HK-2 (cell line): ENCODE measurements at regions not wholly inside any gene's neighbourhood (a gene's known extent, or its start where the extent isn't known, plus 50 kb on each side); places are given as distances from the start of the nearest gene placed in this dataset.

Experiments used
- DNase-seq: peaks from one replicate; pipeline ENCODE4 v3.0.0-alpha.2; 2018; ENCODE audit not compliant: unreplicated experiment

- no peak for DNase-seq
Observed at GRCh38 chr19:31119951-31120690, 229.1 kb downstream of the TSHZ3 start.

DNA sequence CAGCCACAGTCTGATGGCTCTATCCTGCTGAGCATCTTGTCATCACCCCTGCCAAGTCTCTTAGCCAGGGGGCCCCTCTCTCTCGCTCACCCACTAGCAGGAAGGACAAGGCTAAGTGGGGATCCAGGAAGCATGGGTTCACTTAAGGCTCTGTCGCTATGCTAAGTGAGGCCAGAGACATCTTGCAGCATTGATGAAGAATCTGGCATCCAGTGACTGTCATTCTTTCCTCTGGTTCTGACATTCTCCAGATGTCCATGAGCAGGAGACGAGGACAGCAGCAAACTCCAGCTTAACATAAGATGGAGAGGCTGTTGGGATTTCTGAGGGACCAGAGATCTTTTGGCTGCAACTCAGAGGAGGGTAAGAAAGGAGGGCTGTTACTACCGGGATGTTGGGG lies 230.2 kb downstream of the TSHZ3 start:
- DNase-seq = no peak

DNA sequence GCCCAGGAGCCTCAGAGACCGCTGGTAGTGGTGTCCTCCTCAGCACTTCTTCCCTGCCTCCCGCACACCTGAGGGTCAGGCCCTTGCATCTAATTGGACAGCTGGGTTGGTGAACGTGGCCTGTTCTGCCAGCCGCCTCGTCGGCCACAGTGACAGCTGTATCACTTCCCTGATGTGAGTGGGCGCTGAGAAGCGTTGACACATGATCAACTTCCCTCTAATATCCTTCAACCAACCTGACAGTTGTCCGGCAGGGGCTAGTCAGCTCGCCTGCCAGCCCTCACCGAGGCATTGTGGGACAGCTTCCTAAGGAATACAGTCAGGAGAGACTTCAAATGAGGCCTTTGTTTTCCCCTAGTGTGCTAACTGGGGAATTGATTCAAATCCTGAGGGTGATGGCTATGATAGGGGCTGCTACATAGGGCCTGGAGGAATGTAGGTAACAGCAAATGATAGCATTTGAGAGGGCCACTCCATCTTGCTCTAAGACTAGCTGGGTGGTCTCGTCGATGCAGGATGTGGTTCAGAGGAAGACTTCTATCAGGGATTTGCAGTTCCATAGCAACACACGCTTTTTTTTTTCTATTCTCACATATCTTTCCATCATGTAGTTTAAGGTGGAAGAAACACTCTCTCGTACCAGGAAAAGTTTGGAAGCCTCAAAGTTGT lies 230.8 kb downstream of the TSHZ3 start:
- no peak for DNase-seq

DNA sequence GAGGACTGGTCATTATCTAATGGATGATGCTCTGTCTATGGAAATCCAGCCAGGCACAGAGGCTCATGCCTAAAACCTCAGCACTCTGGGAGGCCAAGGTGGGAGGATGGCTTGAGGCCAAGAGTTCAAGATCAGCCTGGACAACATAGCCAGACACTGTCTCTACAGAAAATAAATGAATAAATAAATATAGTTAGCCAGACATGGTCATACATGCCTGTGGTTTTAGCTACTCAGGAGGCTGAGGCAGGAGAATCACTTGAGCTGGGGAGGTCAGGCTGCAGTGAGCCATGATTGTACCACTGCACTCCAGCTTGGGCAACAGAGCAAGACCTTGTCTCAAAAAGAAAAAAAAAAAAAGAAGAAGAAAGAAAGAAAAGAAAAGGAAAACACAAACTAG lies 234.7 kb downstream of the TSHZ3 start:
- DNase-seq = no peak

- no peak for DNase-seq
Observed at GRCh38 chr19:31113293-31113692, 235.9 kb downstream of the TSHZ3 start.

- DNase-seq = no peak
Observed at GRCh38 chr19:31112158-31112557, 237.1 kb downstream of the TSHZ3 start.

DNA sequence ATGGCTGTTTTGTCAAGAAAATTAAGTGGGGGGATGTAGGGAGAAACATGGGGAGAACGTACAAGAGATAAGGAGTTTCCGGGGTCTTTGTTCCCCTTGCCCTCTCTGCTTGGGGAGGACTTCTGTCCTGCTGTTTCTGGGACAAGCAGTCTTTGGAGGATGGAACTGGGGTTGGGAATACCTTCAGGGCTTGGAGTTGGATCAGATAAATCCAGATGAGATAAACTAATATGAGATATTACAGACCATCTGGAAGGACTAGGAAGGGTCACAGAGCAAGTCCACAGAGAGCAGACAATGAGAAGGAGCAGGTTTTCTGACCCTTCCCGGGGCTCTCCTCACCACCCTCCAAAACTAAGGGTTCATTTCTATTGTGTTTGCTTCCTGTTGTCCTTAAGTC lies 237.5 kb downstream of the TSHZ3 start:
- DNase-seq = no peak

GRCh38 chr19:31110336-31110735 lies 238.9 kb downstream of the TSHZ3 start:
- DNase-seq = no peak

DNA sequence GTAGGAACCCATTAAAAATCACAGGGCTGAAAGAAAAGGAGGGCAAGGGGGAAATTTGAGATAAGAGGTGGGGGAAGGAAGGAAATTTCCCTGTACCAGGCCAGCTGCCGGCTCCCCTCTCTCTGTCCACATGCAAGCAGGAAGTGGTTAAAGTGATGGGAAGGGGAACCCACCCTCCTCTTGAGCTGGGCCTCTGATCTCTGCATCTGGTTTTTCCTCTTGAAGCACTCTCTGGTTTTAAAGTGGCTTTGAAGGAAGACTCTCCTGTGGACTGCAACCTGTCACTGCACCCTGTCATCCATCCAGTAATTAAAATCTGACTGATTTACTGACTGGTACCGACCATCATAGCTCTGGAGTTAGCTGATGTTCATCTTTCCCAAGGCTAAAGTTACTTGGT lies 239.6 kb downstream of the TSHZ3 start:
- no peak for DNase-seq

DNA sequence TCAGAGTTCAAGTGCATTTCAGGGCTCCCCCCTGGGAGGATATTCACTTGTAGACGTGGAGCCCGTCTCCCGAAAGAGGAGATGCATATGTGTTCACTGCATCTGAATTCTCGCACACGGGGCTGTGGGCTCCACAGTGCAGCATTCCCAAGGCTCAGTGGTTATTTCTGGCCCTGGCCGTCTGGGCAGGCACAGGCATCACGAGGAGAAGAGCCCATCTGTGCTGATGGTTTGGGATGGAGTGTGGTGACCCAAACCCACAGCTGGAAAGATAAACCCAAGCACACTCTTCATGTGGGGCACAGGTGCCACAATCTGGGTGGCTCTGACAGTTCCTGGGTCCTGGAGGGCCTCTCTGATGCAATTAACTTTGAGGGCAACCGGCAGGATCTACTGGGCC lies 242.1 kb downstream of the TSHZ3 start:
- no peak for DNase-seq

DNA sequence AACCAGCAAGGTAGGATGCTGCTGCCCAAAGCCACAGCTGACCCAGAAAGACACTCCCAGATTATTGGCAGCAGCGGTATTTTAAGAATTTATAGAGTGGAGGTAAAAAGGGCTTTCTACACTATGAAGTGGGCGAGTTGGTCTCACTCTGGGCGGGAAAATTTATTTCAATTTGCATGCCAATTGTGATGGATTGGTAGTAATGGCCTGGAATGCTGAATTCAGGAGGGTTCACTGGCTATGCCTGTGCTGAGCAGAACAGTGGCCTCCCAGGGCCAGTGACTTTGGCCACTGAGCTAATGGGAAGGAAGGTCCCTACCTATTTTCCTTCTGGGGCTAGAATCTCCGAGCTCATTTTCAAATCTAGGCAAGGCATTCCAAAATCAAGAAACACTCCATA lies 243.5 kb downstream of the TSHZ3 start:
- DNase-seq = no peak

DNA sequence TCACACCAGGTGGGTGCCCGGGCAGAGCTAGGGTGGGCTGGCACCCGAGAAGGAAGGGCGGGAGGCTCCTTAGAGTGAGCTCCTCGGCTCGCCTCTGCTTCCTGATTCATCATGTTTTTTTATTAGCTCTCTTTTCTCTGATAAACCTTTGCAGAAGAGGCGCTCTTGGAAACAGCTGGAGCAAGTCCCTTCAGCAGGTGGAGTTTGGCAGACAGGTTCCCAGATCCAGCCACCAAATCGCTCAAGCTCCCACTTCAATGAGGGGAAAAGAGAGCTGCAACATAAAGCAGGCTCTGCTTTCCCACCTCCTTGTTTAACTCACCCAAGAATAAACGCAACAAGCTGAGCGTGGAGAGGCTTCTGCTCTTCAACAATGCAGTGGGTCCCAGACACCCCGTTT lies 244.8 kb downstream of the TSHZ3 start:
- no peak for DNase-seq

DNA sequence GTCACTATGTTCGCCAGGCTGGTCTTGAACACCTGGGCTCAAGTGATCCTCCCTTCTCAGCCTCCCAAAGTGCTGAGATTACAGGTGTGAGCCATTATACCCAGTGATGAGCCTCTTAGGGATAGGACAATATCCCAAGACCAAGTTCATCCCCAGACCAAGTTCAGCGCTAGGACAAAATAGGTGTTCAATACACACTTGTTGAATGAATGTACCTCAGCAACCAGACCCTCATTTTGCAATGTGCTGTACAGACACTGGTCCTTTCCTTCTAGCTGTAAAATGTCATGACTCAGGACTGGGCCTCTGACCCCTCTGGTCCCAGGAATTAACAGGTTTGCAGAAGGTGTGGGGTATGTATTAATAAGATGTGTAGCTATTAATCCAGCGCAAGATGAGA lies 246.0 kb downstream of the TSHZ3 start:
- no peak for DNase-seq

DNA sequence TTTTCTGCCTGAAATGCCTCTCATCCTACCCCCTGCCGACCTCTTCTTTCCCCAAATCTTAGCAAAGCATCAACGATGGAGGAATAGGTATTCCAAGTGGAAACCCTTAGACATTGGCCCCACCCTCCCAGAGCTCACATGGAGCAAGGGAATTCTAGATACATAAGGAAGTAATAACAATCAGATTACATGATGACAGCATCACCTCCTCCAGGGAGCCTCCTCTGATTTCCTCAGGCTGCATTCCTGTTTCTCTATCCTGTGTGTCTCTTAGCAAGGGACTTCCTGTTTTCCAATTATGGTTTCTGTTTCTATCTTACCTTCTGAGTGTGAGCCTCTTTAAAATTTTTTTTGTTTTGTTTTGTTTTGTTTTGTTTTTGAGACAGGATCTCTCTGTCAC lies 246.6 kb downstream of the TSHZ3 start:
- DNase-seq = no peak

GRCh38 chr19:31100981-31101380 lies 248.3 kb downstream of the TSHZ3 start:
- no peak for DNase-seq

- DNase-seq = no peak
Observed at GRCh38 chr19:31100206-31100590, 249.0 kb downstream of the TSHZ3 start.

DNA sequence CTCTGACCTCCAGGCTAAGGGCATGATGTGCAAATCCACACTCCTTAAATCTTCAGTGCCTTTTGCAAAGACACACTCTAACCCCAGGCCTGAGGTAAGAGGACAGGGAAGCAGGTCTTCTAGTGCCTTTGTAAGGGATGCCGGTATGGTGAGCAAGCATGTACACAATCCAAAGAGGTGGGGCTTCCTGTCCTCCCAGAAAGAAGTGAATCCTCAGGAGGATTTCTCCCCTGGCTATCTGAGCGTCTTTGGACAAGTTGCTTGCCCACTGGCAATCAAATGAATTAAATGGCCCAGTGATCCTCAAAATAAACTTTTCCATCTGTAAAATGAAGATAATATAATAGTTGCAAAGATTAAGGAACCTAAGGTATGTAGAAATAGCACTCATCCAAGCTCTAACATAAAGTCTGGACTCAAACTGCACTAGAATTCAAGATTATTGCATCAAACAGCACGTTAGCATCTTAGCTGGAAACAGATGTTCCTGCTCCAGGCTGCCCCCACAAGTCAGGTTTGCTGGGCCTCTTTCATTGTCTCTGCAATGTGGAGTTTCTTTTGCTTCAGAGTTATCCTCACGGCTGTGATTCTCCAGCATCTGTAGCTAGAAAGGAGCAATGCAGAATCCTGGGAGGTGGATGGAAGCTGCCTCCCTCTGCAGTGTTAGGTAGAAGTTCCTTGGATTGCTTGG lies 249.6 kb downstream of the TSHZ3 start:
- no peak for DNase-seq

DNA sequence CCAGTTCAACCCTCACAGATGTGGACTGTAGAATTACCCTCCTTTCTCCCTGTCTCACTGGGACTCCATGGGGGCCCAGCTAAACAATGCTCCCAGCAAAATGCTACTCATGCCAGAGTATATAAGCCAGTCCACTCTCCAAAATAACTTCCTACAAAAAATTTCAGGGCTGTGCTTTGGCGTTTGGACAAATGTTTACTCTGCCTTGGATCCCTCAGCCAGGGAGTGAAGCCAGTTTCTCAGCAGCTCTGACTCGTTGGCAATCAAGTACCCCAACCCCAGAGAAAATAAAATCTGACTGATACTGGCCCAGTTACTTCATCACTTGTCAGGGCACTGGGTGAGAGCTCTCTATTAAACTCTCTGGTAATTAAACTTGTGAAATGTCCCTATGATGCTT lies 250.4 kb downstream of the TSHZ3 start:
- DNase-seq = no peak

- DNase-seq = no peak
Observed at GRCh38 chr19:31096935-31097545, 252.2 kb downstream of the TSHZ3 start.

DNA sequence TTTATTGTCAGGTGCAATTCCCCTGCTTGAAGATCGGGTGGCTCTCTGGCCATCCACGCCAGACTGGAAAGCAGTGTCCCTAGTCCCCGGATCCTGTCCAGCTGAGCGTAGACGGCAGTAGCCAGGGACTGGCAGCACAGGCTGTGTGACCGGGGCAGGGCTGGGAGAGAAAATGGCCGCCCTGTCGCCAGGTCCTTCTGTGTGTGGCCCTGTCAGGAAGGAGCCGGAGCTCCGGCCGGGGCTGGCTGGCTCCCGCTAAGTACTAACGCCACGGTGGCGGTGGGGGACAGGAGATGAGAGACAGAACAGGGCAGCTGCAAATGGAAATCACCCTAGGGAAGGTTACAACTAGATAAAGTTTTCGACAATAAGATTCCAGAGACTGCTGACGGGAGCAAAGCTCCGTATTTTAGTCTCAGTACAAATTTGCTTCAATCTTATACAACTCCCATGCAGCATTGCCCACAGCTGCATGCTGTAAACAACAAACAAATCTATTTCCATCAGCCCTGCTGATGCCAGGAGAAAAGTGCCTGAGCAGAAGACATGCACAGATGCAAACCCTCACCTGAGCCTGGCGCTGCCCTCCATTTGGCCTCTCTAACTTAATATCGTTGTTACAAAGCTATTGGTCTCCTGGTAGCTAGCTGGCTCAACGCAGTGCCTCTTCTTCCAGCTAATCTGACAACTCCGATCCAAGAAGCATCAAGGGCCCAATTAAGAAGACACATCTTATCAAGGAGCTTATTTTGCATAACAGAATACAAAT lies 253.0 kb downstream of the TSHZ3 start:
- no peak for DNase-seq

DNA sequence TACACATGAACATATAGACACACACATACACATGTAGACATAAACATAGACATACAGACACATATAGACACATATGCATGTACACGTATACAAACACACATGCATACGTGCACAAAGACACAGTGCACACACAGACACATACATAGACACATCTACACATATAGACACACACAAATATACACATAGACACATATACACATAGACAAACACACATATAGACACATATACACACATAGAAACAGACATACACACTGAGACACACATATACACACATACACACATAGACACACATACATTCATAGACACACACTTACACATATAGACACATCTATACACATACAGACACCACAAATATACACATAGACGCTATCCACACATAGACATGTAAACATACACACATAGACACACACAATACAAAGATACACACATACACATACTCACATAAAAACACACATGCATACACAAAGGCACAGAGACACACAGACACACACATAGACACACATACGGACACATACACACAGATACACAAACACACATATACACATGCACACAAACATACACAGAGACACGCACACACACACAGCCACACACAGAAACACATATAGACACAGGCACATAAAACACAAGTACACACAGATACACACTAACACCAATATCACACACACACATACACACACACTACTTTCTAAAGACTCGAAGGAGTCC lies 254.0 kb downstream of the TSHZ3 start:
- DNase-seq = no peak
